ENCODE measurements at regions not wholly inside any gene's neighbourhood (a gene's known extent, or its start where the extent isn't known, plus 50 kb on each side); places are given as distances from the start of the nearest gene placed in this dataset.
"Not testable (repeated sequence)": the region's sequence is repeated elsewhere in the genome, so short reads cannot be mapped to it uniquely, and the experiment has no call there.

DNA sequence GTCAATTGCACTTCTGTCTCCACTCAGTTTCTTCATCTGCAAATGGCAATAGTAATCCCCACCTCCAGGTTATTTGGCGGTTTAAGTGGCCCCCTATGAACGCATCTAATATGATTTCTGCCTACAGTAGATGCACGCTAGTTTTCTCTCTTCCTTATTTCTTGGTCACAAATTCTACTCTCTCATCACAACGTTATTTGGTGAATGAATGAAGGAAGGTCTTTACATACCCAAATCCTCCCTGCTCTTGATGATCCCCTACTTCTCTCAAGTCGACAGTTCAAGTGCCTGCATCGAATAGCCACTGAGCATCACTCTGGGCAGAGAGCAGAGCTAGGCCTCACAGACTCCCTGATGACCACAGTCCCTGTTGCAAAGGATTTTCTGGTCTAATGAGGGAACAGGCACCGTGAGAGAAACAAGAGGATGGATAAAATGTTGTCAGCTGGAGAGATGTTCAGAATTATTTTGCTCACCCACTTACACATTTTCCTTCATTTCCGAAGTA lies 181.2 kb upstream of the SMAD3 start:
- DNase-seq (ENCODE audit: low spot score): peak; percentile 60

DNA sequence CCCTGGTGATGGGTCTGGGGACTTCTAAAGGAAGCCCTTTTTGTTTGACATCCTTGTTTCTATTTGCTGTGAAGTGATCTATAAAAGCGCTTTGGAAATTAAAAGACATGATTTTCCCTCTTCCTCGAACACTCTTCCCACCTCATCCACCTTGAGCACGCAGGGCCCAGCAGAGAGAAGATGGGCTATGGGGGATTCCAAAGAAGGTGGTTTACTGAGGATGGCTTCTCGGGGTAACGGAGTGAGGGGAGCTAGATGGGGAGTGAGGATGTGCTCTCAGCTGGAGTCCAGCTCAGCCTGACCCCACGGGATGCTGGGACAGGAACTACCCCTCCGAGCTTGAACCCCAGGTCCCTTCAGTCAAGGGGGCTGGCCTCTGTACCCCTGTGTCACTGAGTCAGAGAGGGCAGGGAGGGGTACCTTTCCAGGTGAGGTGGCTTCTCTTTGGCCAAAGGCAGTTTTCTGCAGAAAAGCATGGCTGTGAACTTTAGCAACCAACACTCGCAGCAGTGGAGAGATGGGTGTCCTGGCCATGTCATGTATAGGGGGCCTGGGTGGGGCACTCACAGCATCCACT lies 180.7 kb upstream of the SMAD3 start:
- no peak for DNase-seq (ENCODE audit: low spot score)

DNA sequence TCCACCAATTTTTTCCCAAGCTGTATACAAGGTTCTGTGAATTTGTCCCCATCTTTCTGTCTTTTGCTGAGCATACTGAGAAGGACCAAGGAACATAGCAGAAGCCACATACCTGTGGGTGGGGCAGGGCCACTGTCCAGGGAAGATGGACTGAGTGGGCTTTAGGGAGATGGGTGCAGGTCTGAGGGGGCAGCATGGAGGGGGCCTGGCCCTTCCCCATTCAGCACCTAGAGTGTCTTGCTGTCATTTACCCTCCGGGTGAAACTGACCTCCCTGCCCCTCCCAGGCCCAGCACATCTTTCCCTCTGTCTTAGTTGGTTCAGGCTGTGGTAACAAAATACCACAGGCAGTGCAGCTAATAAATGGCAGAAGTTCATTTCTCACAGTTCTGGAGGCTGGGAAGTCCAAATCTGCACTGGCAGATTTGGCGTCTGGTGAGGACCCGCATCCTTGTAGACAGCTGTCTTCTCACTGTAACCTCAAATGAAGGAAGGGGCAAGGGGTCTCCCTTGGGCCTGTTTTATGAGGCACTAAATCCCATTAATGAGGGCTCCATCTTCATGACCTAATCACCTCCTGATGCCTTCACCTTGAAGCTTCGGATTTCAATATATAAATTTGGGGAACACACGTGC lies 180.0 kb upstream of the SMAD3 start:
- no peak for DNase-seq (ENCODE audit: low spot score)

DNA sequence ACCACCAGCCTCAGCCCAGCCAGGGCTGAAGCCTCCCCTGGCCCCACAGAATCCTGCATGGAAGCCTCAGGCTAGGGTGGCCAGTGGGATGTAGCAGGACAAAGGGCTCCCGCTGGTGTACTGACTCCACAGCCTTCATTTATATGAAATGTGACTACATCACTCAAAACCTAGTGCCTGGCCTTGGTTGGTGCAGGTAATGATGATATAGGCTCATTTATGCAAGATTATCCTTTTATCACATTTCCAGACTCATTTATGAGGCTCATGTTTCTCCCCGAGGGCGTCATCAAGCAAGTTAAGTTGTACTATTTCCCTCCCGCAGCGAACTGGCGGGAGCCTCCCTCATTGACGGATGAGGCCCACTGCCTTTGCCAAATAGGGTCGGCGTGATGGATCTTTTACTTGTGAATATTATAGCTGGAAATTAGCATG lies 179.1 kb upstream of the SMAD3 start:
- DNase-seq (ENCODE audit: low spot score): no peak

DNA sequence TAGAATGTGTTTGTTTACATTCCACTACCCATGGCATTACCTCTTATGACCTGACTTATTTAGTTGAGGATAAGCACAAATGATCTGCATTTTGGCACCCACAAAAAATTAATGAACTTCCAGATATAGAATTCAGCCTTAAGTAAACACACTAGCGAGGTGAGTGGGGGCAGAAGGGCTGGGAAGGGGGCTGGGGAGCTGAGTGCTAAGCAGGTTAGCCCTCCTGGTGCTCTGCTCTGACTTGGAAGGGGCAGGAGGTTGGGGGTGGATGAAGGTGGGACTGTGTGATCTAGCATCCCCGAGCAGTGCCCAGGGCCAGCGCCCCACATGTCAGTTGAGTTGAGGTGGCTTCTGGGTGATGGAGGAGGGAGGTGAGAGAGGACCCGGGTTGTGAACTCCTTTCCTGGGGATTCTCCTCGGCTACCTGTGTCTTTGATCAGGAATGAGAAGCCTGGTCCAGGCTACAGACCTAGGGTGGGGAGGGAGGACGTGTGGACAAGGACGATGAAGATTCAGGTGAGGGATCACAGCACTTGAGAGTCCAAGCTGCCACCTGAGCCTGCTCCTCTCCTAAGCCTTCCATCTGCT lies 178.6 kb upstream of the SMAD3 start:
- DNase-seq (ENCODE audit: low spot score): no peak

DNA sequence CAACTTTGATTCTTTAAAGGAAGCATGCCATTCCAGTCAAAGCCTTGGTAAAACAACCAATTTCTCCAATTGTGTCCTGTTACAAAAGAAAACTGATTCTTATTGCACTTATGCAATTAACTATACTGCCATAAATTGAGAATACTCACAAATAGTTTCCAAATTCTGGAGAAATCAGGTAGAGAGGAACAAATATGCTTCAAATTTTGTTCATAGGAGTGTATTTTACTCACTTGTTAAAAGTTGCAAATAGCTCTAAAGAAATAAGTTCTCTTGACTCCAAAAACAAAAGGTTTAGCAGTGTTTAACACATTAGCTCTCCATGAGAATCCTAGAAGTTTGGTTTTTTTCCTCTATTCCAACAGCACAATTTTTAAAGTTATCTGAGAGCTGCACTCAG lies 176.1 kb upstream of the SMAD3 start:
- not testable (repeated sequence) for DNase-seq (ENCODE audit: low spot score)

DNA sequence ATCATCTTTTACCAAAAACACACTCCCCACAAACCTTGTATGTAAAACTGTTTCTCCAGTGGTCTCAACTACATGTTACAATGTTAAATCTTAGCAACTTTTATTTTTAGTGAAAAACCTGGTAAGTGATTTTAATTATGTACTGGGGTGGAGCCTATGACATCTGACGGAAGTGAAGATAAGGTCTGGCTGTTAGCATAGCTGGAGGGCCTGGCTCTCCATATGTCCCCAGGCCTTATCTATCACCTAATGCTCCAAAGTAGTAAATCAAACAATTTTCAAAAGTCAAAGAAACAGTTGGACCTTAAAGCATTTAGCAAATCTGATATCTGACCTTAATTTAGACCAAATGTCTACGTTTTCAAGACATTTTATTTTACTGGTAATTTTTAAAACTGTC lies 173.6 kb upstream of the SMAD3 start:
- DNase-seq (ENCODE audit: low spot score): no peak

DNA sequence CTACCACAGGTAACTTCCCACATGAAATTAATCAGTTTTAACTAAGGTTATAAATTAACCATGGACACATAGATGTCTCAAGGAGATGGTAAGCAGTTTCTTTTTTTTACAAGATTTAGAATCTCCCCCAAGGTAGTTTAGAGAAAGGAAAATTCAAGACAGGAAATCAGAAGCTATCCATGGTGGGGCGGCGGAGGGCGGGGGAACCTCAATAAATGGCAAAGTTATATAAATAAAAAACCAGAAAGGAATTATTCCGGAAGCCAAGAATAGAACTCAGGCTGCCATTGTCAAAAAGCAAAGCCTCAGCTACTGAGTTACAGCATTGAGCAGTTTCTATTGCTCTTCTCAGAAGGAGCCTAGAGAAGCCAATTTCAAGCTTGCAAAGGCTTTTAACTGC lies 172.1 kb upstream of the SMAD3 start:
- no peak for DNase-seq (ENCODE audit: low spot score)

DNA sequence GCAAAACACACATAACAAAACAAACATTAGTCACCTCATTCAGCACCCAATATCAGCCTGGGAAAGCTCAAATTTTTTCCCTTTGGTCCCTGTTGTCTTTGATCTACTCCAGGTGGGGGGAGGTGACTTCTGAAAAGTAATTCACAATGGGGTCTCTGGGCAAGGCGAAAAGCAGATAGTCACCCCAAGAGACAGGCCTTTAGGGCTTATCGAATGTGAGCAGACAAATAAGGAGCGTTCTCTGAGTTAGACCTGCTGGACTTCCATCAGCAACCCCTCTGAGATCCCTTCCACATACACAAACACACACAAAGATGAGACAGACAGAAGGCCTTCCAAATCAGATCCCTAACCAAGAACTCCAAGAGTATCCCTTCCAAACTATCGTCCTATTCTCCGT lies 171.0 kb upstream of the SMAD3 start:
- no peak for DNase-seq (ENCODE audit: low spot score)

DNA sequence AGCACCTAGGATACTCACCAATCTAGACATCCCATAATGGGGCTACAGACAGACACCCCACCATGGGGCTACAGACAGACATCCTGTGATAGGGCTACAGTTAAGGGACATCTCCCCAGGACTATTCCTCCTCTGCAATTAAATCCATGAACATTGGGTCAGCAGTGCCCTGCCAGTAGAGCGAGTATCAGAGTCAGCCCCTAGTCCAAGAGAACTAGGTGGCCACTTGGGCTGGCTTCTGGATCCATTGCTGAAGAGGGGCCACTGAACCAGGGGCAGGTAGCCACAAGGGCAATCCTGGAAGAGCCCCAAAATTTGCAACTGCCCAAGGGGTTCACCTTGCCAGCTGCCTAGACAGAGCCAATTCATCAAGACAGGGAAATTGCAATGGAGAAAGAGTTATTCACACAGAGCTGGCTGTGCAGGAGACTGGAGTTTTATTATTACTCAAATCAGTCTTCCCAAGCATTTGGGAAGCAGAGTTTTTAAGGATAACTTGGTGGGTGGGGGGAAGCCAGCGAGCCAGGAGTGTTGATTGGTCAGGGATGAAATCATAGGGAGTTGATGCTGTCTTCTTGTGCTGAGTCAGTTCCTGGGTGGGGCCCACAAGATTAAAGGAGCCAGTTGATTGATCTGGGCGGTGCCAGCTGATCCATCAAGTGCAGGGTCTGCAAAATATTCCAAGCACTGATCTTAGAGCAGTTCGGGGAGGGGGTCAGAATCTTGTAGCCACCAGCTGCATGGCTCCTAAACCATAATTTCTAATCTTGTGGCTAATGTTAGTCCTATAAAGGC lies 170.2 kb upstream of the SMAD3 start:
- DNase-seq (ENCODE audit: low spot score): no peak

DNA sequence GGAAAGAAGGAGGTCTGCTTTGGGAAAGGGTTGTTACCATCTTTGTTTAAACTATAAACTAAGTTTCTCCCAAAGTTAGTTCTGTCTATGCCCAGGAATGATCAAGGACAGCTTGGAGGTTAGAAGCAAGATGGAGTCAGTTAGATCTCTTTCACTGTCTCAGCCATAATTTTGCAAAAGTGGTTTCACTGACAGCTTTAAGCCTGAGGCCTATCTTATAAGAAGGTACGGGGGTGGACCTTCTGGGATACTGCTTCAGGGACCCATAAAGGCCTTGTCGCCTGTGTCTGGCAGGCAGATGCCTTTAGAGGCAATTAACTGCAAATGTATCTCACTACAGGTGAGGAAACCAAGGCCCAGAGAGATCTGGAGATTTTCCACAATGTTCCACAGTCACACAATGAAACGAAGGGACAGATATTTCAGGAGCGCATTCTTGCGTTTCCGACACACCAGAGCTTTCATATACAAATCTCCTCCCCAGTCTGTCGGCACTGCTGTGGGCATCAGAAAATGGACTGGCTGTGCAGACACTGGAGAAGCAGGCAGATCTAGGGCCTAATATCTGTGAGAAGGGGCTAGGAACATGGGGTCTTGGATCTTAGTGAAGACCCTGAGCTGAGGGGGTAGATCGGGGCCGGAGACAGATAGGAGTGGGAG lies 169.5 kb upstream of the SMAD3 start:
- no peak for DNase-seq (ENCODE audit: low spot score)

DNA sequence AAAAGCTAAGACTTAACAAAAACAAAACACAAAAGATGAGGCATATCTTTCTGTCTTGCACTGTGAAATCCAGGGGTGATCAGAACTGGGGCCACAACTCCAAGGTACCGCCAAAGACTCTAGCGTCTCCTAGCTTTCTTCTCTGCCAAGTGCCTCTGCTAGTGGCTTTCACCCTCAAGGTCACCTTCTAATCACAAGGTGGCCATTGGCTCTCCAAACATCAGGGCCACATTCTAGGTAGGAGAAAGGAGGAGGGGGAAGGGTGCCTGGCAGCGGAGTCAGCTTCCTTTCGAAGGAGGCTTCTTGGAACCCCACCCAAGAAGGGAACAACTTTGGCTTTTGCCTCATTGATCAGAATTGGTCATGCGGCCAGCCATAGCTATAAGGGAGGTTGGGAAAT lies 168.8 kb upstream of the SMAD3 start:
- DNase-seq (ENCODE audit: low spot score): no peak

DNA sequence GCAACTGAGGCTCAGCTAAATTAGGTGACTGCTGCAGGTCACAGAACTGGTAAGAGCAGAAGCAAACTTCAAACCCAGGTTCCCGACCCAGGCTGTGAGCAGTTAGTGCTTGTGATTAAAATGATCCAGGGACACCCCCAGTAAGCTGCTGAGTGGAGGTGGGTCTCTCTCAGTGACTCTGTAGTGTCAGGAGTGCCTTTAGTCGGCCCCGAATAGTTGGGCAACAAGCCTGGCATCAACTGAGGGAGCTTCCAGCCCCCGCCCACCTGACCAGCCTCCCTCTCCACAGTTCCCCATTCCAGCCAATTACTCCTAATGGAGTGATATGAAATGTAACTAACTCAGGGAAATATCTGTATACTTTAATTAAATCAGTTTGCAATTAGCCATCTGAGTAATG lies 168.0 kb upstream of the SMAD3 start:
- no peak for DNase-seq (ENCODE audit: low spot score)

DNA sequence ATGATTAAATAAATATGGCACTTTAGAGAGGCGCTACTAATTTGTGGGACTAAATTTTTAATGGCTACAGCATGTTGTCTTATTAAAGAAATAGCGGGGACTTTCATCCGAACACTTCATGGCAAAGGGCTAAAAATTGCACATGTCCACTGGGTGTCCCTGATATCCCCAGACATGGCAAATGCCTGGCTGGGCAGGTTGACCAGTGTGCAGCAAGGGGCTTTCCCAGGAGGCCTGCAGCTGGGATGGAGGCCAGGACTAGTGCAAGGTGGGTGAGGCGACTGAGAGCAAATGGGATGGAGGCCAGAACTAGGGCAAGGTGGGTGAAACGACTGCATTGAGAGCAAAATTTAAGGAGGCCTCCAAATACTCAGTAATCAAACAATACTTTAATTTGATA lies 167.4 kb upstream of the SMAD3 start:
- no peak for DNase-seq (ENCODE audit: low spot score)

DNA sequence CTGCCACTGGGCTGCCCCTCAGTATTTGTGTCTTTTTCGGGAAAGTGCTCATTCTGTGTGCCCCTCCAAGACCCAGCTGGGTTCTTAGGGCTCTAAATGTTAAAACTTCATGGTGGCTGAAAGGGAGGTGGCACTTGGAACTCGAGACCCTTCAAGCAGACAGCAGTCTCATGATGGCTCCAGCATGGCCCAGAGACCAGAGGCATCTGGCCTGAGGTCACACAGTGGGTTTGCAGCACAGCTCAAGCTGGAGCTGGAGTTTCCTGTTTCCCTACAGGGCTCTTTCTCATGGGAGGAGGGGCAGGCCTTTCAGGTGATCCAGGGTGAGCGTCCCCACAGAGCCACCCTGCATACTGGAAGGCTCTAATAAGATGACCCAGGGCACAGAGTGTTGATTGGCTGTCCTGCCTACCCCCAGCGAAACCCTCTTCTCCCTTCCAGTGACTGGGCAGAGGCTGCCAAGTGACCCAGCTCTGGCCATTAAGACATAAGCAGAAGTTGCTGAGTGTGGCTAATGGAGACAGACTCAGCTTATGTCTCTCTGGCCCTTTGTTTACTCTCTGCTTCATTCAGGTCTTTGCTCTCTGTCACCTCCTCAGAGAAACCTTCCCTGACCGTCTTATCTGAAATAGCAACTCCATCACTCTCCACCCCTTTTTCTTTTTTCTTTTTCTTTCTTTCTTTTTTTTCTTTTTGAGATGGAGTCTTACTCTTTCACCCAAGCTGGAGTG lies 166.6 kb upstream of the SMAD3 start:
- DNase-seq (ENCODE audit: low spot score): peak; percentile 37

DNA sequence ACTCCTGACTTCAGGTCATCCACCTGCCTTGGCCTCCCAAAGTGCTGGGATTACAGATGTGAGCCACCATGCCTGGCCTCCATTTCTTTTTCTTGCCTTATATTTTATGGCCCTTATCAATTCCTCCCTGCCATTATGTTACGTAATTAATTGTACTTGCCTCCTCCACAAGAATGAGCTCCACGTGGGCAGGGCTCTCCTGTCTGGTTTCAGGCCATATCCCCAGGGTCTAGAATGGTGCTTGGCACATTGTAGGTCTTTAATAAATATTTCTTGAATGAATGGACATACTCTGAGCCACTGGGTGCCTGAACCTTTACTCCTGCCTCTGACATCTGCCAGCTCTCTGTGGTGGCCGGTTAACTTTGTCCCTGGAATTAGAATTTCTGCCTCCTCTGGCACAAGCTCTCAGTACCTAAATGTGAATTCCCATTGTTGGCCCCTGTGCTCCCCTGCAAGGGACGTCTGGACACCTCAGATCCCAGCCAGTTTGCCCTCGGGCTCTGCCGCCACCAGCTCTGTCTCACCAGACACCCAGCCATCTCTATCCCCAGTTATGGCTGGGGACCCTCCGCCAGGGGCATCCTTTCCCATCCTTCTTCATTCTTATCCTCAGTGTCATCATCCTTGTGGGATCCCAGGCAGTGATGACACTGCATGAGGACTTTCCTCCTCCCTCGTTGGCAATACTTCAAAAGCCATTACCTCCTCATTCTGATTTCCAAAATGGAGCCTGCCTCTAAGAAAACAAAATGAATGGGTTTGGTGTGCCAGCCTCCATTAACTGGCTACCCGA lies 165.6 kb upstream of the SMAD3 start:
- DNase-seq (ENCODE audit: low spot score): peak; percentile 26

DNA sequence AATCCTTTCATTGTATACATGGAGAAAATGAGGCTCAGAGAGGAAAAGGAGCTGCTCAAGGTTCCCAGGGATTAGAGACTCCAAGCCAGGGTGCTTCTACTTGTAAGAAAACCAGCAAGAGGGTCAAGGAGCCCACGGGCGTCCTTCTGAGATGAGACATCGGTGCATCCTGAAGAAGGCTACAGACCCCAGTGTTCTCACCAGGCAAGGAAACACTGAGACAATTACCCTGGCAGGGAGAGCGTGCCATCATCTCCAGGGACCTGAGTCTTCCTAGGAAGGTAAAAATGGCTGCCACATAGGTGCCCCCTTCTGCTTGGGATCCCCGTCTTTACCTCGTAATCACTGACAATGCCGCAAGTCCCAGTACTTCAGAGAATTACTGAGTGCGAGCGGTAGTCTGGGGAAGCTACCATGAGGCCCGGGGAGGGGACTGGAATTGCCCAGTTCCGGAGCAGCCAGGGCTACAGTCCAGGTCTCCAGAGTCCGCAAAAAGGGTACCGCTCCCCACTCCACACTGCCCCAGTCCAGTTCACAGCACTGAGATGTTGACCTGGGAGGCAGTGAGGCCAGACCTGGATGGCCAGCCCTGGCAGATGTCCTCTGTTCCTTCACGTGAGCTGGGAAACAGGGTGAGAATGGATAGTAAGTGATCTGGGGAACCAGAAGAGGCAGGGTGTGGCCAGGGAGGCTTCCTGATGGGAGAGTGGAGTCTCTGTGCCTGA lies 164.7 kb upstream of the SMAD3 start:
- peak; percentile 48 for DNase-seq (ENCODE audit: low spot score)

DNA sequence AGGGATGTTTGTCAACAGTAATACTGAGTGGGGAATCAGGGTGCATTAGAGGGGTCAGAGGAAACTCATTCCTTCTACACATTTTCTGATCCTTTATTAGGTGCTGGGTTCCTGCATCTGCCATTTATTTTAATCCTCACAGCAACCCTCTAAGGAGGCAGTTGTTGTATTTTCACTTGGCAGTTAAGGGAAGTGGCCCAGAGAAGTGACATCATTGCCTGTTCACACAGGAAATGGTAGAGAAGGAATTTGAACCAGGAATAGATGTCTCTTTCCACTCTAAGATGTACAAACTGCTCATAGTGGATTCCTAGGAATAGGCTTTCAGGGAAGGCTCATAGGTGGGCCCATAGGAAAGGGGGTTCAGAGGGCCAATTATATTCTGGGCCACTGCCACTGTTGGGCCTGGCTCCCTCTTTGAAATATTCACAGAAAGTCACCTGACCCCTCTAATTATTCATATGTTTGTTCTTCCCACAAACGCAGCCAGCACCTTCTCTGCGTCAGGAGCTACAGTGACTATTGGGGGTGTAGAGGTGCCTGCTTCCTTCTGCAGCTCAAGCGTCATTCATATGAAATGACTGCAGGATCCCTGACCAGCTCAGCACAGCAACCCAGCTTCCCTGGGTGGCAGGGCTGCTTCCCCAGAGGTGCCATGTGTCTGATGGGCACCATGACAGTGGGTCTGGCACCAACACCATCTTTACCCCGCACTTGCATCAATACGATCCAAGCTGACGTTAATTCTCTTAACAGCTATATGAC lies 163.9 kb upstream of the SMAD3 start:
- DNase-seq (ENCODE audit: low spot score): peak; percentile 56

DNA sequence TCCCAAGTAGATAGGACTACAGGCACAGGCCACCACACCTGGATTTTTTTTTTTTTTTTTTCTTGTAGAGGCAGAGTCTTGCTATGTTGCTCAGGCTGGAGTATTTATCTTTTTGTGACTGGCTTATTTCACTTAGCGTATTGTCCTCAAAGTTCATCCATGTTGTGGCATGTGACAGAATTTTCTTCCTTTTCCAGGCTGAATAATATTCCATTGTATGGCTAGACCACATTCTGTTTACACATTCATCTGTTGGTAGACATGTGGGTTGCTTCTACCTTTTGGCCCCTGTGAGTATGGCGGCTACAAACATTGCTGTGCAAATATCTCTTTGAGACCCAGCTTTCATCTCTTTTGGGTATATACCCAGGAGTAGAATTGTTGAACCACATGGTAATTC lies 160.2 kb upstream of the SMAD3 start:
- DNase-seq (ENCODE audit: low spot score): no peak
